ENCODE measurements at regions not wholly inside any gene's neighbourhood (a gene's known extent, or its start where the extent isn't known, plus 50 kb on each side); places are given as distances from the start of the nearest gene placed in this dataset.

GRCh38 chr11:69567951-69568808 is 72.8 kb upstream of the CCND1 start:
- H3K4me3 ChIP-seq (ENCODE audit: low read depth, low read length) = no peak overlapping the region
- no peak for TF ChIP-seq POLR2A (IDR thresholded peaks at IDR 0.05; ENCODE audit: extremely low read depth, insufficient read length)
- TF ChIP-seq MYC (IDR thresholded peaks at IDR 0.05; ENCODE audit: low read depth, low read length) = no peak
- TF ChIP-seq, protein P1, sequence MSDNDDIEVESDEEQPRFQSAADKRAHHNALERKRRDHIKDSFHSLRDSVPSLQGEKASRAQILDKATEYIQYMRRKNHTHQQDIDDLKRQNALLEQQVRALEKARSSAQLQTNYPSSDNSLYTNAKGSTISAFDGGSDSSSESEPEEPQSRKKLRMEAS (IDR thresholded peaks at IDR 0.05; ENCODE audit: low read depth, low read length) = no peak
- TF ChIP-seq, protein P2, sequence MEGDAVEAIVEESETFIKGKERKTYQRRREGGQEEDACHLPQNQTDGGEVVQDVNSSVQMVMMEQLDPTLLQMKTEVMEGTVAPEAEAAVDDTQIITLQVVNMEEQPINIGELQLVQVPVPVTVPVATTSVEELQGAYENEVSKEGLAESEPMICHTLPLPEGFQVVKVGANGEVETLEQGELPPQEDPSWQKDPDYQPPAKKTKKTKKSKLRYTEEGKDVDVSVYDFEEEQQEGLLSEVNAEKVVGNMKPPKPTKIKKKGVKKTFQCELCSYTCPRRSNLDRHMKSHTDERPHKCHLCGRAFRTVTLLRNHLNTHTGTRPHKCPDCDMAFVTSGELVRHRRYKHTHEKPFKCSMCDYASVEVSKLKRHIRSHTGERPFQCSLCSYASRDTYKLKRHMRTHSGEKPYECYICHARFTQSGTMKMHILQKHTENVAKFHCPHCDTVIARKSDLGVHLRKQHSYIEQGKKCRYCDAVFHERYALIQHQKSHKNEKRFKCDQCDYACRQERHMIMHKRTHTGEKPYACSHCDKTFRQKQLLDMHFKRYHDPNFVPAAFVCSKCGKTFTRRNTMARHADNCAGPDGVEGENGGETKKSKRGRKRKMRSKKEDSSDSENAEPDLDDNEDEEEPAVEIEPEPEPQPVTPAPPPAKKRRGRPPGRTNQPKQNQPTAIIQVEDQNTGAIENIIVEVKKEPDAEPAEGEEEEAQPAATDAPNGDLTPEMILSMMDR (IDR thresholded peaks at IDR 0.05; ENCODE audit: low read depth, low read length) = no peak
- no peak for DNase-seq (ENCODE audit: low read depth)

GRCh38 chr11:69568809-69569097 is 72.2 kb upstream of the CCND1 start:
- TF ChIP-seq POLR2A (IDR thresholded peaks at IDR 0.05; ENCODE audit: extremely low read depth, insufficient read length) = no peak
- no peak for TF ChIP-seq MYC (IDR thresholded peaks at IDR 0.05; ENCODE audit: low read depth, low read length)
- TF ChIP-seq, protein P1 (IDR thresholded peaks at IDR 0.05; ENCODE audit: low read depth, low read length) = no peak
- TF ChIP-seq, protein P2 (IDR thresholded peaks at IDR 0.05; ENCODE audit: low read depth, low read length) = no peak
- H3K4me3 ChIP-seq (ENCODE audit: low read depth, low read length) = no peak overlapping the region
- no peak for DNase-seq (ENCODE audit: low read depth)

DNA sequence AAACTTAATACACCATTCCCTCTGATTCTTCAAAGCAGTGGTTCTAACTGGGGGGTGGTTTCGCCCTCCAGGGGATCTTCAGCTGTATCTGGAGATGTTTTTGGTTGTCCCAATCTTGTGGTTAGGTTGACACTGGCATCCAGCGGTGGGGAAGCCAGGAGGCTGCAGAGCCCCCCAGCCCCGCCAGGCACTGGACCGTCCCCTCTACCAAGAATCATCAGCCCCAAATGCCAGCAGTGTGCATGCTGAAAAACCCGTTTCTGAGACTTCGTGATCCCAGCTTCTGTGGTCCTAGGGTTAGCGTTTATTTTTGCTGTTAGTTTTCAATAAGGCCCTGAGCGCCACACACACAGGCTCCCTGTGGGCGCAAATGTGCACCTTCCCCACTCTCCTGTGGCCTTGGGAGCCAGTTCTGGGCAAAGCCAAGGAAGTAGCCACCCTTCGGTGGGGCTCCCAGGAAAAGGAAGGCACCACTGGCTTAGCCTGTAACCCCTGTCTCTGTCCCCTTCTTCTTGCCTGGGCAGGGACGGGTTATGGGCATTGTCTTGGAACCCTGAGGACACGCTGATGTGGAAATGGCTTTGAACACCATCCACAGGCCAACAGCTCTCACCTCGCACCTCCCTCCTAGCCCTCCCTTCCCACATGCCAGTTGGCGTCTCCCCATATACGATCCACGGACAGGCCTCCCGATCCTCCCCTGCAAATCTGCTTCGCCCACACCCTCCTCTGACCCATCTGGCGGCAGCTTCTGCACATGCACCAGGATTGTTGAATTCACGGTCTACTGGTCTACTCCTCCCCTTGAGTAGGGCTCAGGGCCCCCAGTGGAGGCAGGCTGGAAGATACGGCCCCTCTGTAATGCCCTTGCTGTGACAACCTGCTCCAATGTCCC is 71.4 kb upstream of the CCND1 start:
- TF ChIP-seq, protein P1 (IDR thresholded peaks at IDR 0.05; ENCODE audit: low read depth, low read length) = no peak
- no peak for TF ChIP-seq MYC (IDR thresholded peaks at IDR 0.05; ENCODE audit: low read depth, low read length)
- TF ChIP-seq, protein P2 (IDR thresholded peaks at IDR 0.05; ENCODE audit: low read depth, low read length) = no peak
- TF ChIP-seq POLR2A (IDR thresholded peaks at IDR 0.05; ENCODE audit: extremely low read depth, insufficient read length) = no peak
- no peak overlapping the region for H3K4me3 ChIP-seq (ENCODE audit: low read depth, low read length)
- DNase-seq (ENCODE audit: low read depth) = no peak

DNA sequence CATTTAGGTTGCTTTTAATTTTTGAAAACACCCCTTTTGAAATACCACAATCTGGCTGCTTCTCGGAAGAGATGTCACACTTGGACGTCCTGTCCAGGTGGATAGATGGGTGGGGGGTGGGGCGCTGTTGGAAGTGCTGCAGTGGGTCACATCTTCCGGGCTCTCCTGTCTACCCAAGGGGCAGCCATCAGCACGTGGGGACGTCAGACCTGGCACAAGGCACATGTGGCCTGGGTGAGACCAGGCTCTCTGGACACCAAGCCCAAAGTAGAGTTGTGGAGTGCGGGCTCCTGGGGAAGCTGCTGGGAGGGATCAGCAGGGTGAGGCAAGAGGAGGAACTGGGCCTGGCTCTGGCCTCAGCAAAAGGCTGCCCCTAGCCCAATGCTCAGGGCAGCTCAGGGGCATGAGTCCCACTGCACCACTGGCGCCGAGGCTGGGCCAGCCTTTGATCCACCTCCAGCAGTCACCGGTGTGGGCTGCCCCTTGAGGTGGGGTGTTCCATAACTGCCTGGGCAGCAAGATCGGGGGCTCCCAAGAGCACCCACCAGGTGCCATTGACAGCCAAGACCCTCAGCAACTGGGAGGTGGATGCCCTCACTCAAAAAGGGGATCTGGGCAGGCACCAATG is 68.6 kb upstream of the CCND1 start:
- no peak overlapping the region for H3K4me3 ChIP-seq (ENCODE audit: low read depth, low read length)
- no peak for DNase-seq (ENCODE audit: low read depth)
- TF ChIP-seq, protein P1 (IDR thresholded peaks at IDR 0.05; ENCODE audit: low read depth, low read length) = no peak
- TF ChIP-seq POLR2A (IDR thresholded peaks at IDR 0.05; ENCODE audit: extremely low read depth, insufficient read length) (no peak), MYC (IDR thresholded peaks at IDR 0.05; ENCODE audit: low read depth, low read length) (no peak)
- TF ChIP-seq, protein P2 (IDR thresholded peaks at IDR 0.05; ENCODE audit: low read depth, low read length) = no peak

- TF ChIP-seq, protein P1 (IDR thresholded peaks at IDR 0.05; ENCODE audit: low read depth, low read length) = no peak
- no peak for TF ChIP-seq MYC (IDR thresholded peaks at IDR 0.05; ENCODE audit: low read depth, low read length)
- TF ChIP-seq, protein P2 (IDR thresholded peaks at IDR 0.05; ENCODE audit: low read depth, low read length) = no peak
- TF ChIP-seq POLR2A (IDR thresholded peaks at IDR 0.05; ENCODE audit: extremely low read depth, insufficient read length) = no peak
- DNase-seq (ENCODE audit: low read depth) = no peak
These were observed 68.1 kb upstream of the CCND1 start for GRCh38 chr11:69572861-69573260.

More at GRCh38 chr11:69572861-69573260, 68.1 kb upstream of the CCND1 start:
- H3K4me3 ChIP-seq (ENCODE audit: low read depth, low read length) = no peak overlapping the region
